ENCODE measurements at regions not wholly inside any gene's neighbourhood (a gene's known extent, or its start where the extent isn't known, plus 50 kb on each side); places are given as distances from the start of the nearest gene placed in this dataset.

- H3K9ac ChIP-seq (ENCODE audit: insufficient read depth in 1 of 2, low read length in 2 of 2) = no peak overlapping the region
- WGBS, 2 donors = 67 to 79% methylated on average over 2 of the region's 2 CpGs
Measured at GRCh38 chr14:56422221-56422620, 157.4 kb upstream of the TMEM260 start.

GRCh38 chr14:56422703-56423213 is 156.8 kb upstream of the TMEM260 start:
- Histone ChIP-seq H3K9me3 (ENCODE audit: control insufficient read depth in 4 of 4, insufficient read depth in 3 of 4, low read length in 3 of 4) (peaks cover 0 to 3% (median 0%) of the 10 kb centered on the region in 4 donors), H3K36me3 (ENCODE audit: control insufficient read depth in 4 of 4, insufficient read depth in 4 of 4, low read length in 4 of 4) (no peaks in the 10 kb centered on the region), H3K4me1 (ENCODE audit: control insufficient read depth in 5 of 5, insufficient read depth in 5 of 5, low read length in 5 of 5) (peaks cover 0 to 16% (median 0%) of the 10 kb centered on the region in 5 donors), H3K27ac (ENCODE audit: low read depth in 1 of 2, low read length in 1 of 2) (no peak overlapping the region), H3K9ac (ENCODE audit: insufficient read depth in 1 of 2, low read length in 2 of 2) (no peak overlapping the region), H3K27me3 (ENCODE audit: control insufficient read depth in 3 of 3, insufficient read depth in 3 of 3, low read length in 2 of 3) (no peaks in the 10 kb centered on the region), H3K4me3 (no peak overlapping the region)
- peak; percentile 37 for TF ChIP-seq CTCF (IDR thresholded peaks at IDR 0.05; ENCODE audit: control extremely low read depth, extremely low read depth)
- peak; percentile 76 for ATAC-seq (ENCODE audit: insufficient read depth, low FRiP score)
- 0 to 2% methylated on average over 1 of the region's 1 CpG for WGBS, 2 donors
- DNase-seq = peak; percentile 88 to 96 (median 95)

More at GRCh38 chr14:56422221-56422620, 157.4 kb upstream of the TMEM260 start:
- H3K27ac ChIP-seq (ENCODE audit: low read depth in 1 of 2, low read length in 1 of 2) = no peak overlapping the region
- peaks cover 0 to 16% (median 0%) of the 10 kb centered on the region in 5 donors for H3K4me1 ChIP-seq (ENCODE audit: control insufficient read depth in 5 of 5, insufficient read depth in 5 of 5, low read length in 5 of 5)
- H3K27me3 ChIP-seq (ENCODE audit: control insufficient read depth in 3 of 3, insufficient read depth in 3 of 3, low read length in 2 of 3) = no peaks in the 10 kb centered on the region
- no peak for DNase-seq
- H3K36me3 ChIP-seq (ENCODE audit: control insufficient read depth in 4 of 4, insufficient read depth in 4 of 4, low read length in 4 of 4) = no peaks in the 10 kb centered on the region
- TF ChIP-seq CTCF (IDR thresholded peaks at IDR 0.05; ENCODE audit: control extremely low read depth, extremely low read depth) = no peak
- no peak overlapping the region for H3K4me3 ChIP-seq
- ATAC-seq (ENCODE audit: insufficient read depth, low FRiP score) = no peak
- H3K9me3 ChIP-seq (ENCODE audit: control insufficient read depth in 4 of 4, insufficient read depth in 3 of 4, low read length in 3 of 4) = peaks cover 0 to 3% (median 0%) of the 10 kb centered on the region in 4 donors

GRCh38 chr14:56423544-56423943 is 156.1 kb upstream of the TMEM260 start:
- no peak overlapping the region for H3K27ac ChIP-seq (ENCODE audit: low read depth in 1 of 2, low read length in 1 of 2)
- no peak for TF ChIP-seq CTCF (IDR thresholded peaks at IDR 0.05; ENCODE audit: control extremely low read depth, extremely low read depth)
- no peak overlapping the region for H3K9ac ChIP-seq (ENCODE audit: insufficient read depth in 1 of 2, low read length in 2 of 2)
- WGBS, 2 donors = 30 to 35% methylated on average over 2 of the region's 2 CpGs
- DNase-seq (peak; percentile 15 to 47 (median 45)), ATAC-seq (ENCODE audit: insufficient read depth, low FRiP score) (no peak)
- no peaks in the 10 kb centered on the region for H3K36me3 ChIP-seq (ENCODE audit: control insufficient read depth in 4 of 4, insufficient read depth in 4 of 4, low read length in 4 of 4)
- H3K27me3 ChIP-seq (ENCODE audit: control insufficient read depth in 3 of 3, insufficient read depth in 3 of 3, low read length in 2 of 3) = no peaks in the 10 kb centered on the region
- peaks cover 0 to 3% (median 0%) of the 10 kb centered on the region in 4 donors for H3K9me3 ChIP-seq (ENCODE audit: control insufficient read depth in 4 of 4, insufficient read depth in 3 of 4, low read length in 3 of 4)
- no peak overlapping the region for H3K4me3 ChIP-seq
- peaks cover 0 to 16% (median 0%) of the 10 kb centered on the region in 5 donors for H3K4me1 ChIP-seq (ENCODE audit: control insufficient read depth in 5 of 5, insufficient read depth in 5 of 5, low read length in 5 of 5)

GRCh38 chr14:56431013-56431412 is 148.6 kb upstream of the TMEM260 start:
- ATAC-seq (ENCODE audit: insufficient read depth, low FRiP score) (no peak), DNase-seq (no peak)
- peaks cover 0 to 3% (median 0%) of the 10 kb centered on the region in 4 donors for H3K9me3 ChIP-seq (ENCODE audit: control insufficient read depth in 4 of 4, insufficient read depth in 3 of 4, low read length in 3 of 4)
- H3K27me3 ChIP-seq (ENCODE audit: control insufficient read depth in 3 of 3, insufficient read depth in 3 of 3, low read length in 2 of 3) = no peaks in the 10 kb centered on the region
- no peak overlapping the region for H3K9ac ChIP-seq (ENCODE audit: insufficient read depth in 1 of 2, low read length in 2 of 2)
- no peaks in the 10 kb centered on the region for H3K4me1 ChIP-seq (ENCODE audit: control insufficient read depth in 5 of 5, insufficient read depth in 5 of 5, low read length in 5 of 5)
- no peak overlapping the region for H3K27ac ChIP-seq (ENCODE audit: low read depth in 1 of 2, low read length in 1 of 2)
- no peaks in the 10 kb centered on the region for H3K36me3 ChIP-seq (ENCODE audit: control insufficient read depth in 4 of 4, insufficient read depth in 4 of 4, low read length in 4 of 4)
- H3K4me3 ChIP-seq = no peak overlapping the region
- no peak for TF ChIP-seq CTCF (IDR thresholded peaks at IDR 0.05; ENCODE audit: control extremely low read depth, extremely low read depth)
- WGBS, 2 donors = 76 to 88% methylated on average over 4 of the region's 4 CpGs
